Astrocyte of the cerebellum (primary cell): ENCODE measurements at regions not wholly inside any gene's neighbourhood (a gene's known extent, or its start where the extent isn't known, plus 50 kb on each side); places are given as distances from the start of the nearest gene placed in this dataset.
"Not testable (repeated sequence)": the region's sequence is repeated elsewhere in the genome, so short reads cannot be mapped to it uniquely, and the experiment has no call there.

ENCODE experiments used
- DNase-seq: peaks from one replicate; pipeline ENCODE4 v3.0.0-alpha.2; 2011; ENCODE audit warnings: low read depth
- H3K4me3 ChIP-seq: 2 replicates; pipeline ENCODE4 v1.5.1; 2011; ENCODE audit warnings: mild to moderate bottlenecking, low read depth, low read length, moderate library complexity
- in situ Hi-C: cut with HindIII; loops from 2 replicates; pipeline ENCODE4 v1.10.0; 2017; ENCODE audit warnings: low sequenced_read_pairs
- TF ChIP-seq, protein P1 (sequence below): IDR thresholded peaks from 2 replicates; pipeline ENCODE4 v1.5.1; 2012; ENCODE audit warnings: low read length, low read depth, moderate library complexity, mild to moderate bottlenecking; ENCODE audit errors: missing control alignments

DNA sequence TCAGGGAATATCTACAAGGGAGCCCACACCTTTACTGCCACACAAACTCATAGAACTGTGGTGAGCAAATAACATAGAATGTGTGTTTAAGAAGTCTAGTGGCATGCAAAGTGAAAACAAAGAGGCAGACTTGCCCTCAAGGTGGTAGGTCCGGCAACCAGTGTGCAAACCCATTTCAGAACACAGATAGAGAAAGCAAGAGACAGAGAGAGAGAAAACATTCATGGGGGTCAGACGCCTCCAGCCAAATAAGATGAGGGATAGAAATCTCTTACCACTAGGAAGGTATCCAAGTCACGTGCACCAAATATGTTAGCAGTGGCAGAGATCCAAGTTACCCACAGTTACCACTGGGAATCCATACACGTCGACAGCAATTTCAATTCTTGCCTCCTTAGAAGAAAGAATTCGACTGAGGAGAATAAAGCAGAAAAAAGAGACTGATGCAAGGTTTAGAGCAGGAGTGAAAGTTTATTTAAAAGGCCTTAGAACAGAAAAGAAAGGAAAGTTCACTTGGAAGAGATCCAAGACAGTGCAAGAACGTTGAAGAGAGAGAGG, 252.8 kb downstream of the NAP1L3 start:
- no peak overlapping the region for H3K4me3 ChIP-seq
- no peak for DNase-seq
- TF ChIP-seq, protein P1, sequence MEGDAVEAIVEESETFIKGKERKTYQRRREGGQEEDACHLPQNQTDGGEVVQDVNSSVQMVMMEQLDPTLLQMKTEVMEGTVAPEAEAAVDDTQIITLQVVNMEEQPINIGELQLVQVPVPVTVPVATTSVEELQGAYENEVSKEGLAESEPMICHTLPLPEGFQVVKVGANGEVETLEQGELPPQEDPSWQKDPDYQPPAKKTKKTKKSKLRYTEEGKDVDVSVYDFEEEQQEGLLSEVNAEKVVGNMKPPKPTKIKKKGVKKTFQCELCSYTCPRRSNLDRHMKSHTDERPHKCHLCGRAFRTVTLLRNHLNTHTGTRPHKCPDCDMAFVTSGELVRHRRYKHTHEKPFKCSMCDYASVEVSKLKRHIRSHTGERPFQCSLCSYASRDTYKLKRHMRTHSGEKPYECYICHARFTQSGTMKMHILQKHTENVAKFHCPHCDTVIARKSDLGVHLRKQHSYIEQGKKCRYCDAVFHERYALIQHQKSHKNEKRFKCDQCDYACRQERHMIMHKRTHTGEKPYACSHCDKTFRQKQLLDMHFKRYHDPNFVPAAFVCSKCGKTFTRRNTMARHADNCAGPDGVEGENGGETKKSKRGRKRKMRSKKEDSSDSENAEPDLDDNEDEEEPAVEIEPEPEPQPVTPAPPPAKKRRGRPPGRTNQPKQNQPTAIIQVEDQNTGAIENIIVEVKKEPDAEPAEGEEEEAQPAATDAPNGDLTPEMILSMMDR = no peak
- in situ Hi-C loops = no loop called here

DNA sequence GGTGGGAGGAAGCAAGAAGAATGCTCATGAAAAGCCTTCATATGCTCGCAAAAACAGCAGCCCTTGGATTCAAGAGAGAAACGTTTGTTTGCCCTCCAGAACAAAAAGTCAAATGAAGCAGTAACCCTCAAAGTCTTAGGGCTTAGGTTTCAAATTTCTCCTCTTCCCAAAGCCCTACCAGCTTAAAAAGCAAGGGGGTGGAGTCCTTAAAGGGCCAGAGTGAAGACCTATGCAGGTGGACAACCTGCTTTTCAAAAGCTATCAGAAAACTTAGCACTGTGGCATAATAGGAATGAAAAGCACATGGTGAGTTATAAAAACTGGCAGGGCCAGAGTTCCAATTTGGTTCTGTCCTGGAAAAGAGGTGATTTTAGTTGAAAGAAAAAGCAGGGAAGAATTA, 253.3 kb downstream of the NAP1L3 start:
- H3K4me3 ChIP-seq = no peak overlapping the region
- in situ Hi-C loops = no loop called here
- TF ChIP-seq, protein P1 = no peak
- no peak for DNase-seq

DNA sequence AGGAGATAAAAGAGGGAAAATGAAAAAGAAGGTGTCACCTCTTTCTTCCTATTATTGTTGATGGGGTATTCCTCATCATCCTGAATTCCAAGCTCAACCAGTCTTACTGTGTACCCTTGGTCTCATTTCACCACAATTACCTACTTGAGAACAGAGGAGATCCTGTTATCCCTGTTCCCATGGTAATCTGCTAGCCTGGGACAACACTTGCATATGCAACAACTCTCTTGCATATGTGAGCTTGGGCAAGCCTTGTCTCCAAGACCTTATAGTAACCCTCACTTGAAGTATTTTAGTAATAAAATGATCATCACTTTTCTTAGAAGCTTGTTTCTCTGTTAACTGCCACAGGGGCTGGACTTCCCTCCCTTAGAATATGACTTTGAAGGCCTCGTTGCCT, 253.7 kb downstream of the NAP1L3 start:
- in situ Hi-C loops = no loop called here
- H3K4me3 ChIP-seq = no peak overlapping the region
- no peak for DNase-seq
- TF ChIP-seq, protein P1 = no peak

DNA sequence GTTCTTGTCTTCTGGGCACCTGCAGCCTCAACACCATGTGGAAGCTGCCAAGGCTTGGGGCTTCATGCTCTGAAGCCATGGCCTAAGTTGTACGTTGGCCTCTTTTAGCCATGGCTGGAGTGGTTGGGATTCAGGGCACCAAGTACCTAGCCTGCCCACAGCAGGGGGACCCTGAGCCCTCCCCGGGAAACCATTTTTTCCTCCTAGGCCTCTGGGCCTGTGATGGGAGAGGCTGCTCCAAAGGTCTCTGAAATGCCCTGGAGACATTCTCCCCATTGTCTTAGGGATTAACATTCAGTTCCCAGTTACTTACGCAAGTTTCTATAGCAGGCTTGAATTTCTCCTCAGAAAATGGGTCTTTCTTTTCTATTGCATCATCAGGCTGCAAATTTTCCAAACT, 269.3 kb downstream of the NAP1L3 start:
- no peak for DNase-seq
- in situ Hi-C loops = no loop called here
- TF ChIP-seq, protein P1 = no peak
- H3K4me3 ChIP-seq = no peak overlapping the region

DNA sequence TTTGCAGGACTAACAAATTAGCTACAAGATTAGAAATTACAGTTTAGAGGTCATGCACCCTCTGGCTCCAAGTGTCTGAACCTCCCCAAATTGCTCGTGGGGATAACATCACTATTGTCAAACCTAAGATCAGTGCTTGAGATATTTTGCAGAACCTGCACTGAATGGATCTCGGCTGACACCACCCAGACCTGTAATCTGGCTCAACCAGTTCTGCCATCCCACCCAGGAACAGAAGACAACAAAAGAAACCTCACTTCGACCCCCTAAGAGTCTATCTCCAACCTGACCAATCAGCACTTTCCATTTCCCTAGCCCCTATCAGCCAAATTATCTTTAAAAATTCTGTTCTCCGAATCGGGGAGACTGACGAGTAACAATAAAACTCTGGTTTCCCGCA, 318.7 kb downstream of the NAP1L3 start:
- in situ Hi-C loops = no loop called here
- no peak overlapping the region for H3K4me3 ChIP-seq
- TF ChIP-seq, protein P1 = no peak
- DNase-seq = no peak

DNA sequence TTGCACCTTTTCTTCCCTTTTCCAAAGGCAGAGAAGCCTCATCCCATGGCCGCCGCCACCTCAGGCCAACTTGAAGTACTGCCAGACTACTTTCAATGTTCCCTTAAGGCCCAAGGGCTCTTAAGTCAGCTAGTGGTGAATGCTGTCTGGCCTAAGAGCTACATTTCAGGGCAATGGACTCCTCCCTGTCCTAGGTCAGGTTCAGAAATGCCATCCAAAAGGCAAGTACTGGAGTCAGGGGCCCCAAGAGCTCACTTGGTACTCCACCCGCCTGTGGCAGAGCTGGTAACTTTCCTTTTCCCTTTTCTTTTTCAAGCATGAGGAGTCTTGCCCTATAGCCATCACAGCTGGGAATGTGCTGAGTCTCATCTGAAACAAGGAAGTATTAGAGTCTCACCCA, 327.1 kb downstream of the NAP1L3 start:
- H3K4me3 ChIP-seq = no peak overlapping the region
- DNase-seq = no peak
- TF ChIP-seq, protein P1 = no peak
- in situ Hi-C loops = no loop called here

DNA sequence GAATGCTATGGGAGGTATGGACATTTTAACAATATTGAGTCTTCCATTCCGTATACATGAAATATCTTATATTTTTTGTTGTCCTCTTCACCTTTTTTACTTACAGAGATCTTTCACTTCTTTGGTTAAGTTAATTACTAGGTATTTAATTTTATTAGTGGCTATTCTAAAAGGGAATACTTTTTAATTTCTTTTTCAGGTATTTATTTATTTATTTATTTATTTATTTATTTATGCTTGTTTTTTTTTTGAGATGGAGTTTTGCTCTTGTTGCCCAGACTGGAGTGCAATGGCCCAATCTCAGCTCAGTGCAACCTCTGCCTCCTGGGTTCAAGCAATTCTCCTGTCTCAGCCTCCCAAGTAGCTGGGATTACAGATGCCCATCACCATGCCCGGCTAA, 329.1 kb downstream of the NAP1L3 start:
- H3K4me3 ChIP-seq, DNase-seq, in situ Hi-C loops: not testable (repeated sequence)
